LNCaP clone FGC (cell line): ENCODE measurements at regions not wholly inside any gene's neighbourhood (a gene's known extent, or its start where the extent isn't known, plus 50 kb on each side); places are given as distances from the start of the nearest gene placed in this dataset.
"Not testable (repeated sequence)": the region's sequence is repeated elsewhere in the genome, so short reads cannot be mapped to it uniquely, and the experiment has no call there.

Source experiments
- DNase-seq: peaks from one replicate; pipeline ENCODE4 v3.0.0-alpha.2; 2011; ENCODE audit warnings: low read depth
- H3K4me3 ChIP-seq: 2 replicates; pipeline ENCODE4 v1.5.1; 2011; ENCODE audit warnings: mild to moderate bottlenecking, low read depth, low read length, control low read depth
- CTCF ChIP-seq: IDR thresholded peaks from 2 replicates; pipeline ENCODE4 v1.5.1; 2012; ENCODE audit warnings: mild to moderate bottlenecking; ENCODE audit not compliant: control insufficient read depth, insufficient read depth; ENCODE audit errors: extremely low read depth

- no peak for DNase-seq
- no peak for TF ChIP-seq CTCF
- H3K4me3 ChIP-seq = no peak overlapping the region
Observed at GRCh38 chr4:164095313-164096110, 601.0 kb downstream of the TMA16 start.

GRCh38 chr4:164096766-164097518 is 602.5 kb downstream of the TMA16 start:
- TF ChIP-seq CTCF = no peak
- no peak for DNase-seq
- H3K4me3 ChIP-seq = no peak overlapping the region

GRCh38 chr4:164100741-164101365 is 606.4 kb downstream of the TMA16 start:
- DNase-seq, H3K4me3 ChIP-seq: not testable (repeated sequence)

- TF ChIP-seq CTCF = no peak
- no peak overlapping the region for H3K4me3 ChIP-seq
- no peak for DNase-seq
Observed at GRCh38 chr4:164108971-164109370, 614.5 kb downstream of the TMA16 start.

GRCh38 chr4:164109503-164109902 is 615.0 kb downstream of the TMA16 start:
- no peak for DNase-seq
- TF ChIP-seq CTCF = no peak
- no peak overlapping the region for H3K4me3 ChIP-seq

- TF ChIP-seq CTCF = no peak
- DNase-seq = no peak
- H3K4me3 ChIP-seq = no peak overlapping the region
Observed at GRCh38 chr4:164115236-164115635, 620.7 kb downstream of the TMA16 start.

GRCh38 chr4:164116286-164116685 is 621.8 kb downstream of the TMA16 start:
- no peak for DNase-seq
- no peak for TF ChIP-seq CTCF
- H3K4me3 ChIP-seq = no peak overlapping the region
